Fibroblast of pulmonary artery (primary cell): ENCODE measurements at regions not wholly inside any gene's neighbourhood (a gene's known extent, or its start where the extent isn't known, plus 50 kb on each side); places are given as distances from the start of the nearest gene placed in this dataset.
A peak's percentile ranks its signal among the peaks of the same experiment; 100 is the strongest.

ENCODE experiments used
- DNase-seq: peaks from one replicate; pipeline ENCODE4 v3.0.0-alpha.2; 2010; ENCODE audit warnings: low read depth
- H3K4me3 ChIP-seq: replicated peaks from 2 replicates; pipeline ENCODE4 v1.5.1; 2011; ENCODE audit warnings: low read depth, mild to moderate bottlenecking, control low read depth, low read length, moderate library complexity
- TF ChIP-seq, protein P1 (sequence below): IDR thresholded peaks from 2 replicates; pipeline ENCODE4 v1.5.1; 2011; ENCODE audit warnings: mild to moderate bottlenecking, control low read depth, low read length, inconsistent platforms; ENCODE audit errors: missing control alignments

DNA sequence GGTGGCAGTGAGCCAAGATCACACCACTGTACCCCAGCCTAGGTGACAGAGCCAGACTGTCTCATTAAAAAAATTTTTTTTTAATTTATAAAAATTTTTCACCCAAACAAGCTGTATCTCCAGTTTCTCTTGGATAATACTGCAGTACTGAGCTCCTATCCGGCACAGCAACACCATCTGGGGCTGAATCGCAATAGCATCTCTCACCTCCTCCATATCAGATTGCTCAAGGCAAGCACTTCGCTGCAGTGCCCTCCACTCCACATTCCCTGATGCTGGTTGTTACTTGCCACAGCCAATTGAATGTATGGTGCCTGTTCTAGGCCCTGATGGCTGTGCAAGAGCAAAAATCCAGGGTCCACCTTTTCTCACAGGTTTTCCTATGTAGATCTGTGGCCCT, 69.3 kb upstream of the FAM241A start:
- DNase-seq: no peak
- H3K4me3 ChIP-seq: no peak overlapping the region

DNA sequence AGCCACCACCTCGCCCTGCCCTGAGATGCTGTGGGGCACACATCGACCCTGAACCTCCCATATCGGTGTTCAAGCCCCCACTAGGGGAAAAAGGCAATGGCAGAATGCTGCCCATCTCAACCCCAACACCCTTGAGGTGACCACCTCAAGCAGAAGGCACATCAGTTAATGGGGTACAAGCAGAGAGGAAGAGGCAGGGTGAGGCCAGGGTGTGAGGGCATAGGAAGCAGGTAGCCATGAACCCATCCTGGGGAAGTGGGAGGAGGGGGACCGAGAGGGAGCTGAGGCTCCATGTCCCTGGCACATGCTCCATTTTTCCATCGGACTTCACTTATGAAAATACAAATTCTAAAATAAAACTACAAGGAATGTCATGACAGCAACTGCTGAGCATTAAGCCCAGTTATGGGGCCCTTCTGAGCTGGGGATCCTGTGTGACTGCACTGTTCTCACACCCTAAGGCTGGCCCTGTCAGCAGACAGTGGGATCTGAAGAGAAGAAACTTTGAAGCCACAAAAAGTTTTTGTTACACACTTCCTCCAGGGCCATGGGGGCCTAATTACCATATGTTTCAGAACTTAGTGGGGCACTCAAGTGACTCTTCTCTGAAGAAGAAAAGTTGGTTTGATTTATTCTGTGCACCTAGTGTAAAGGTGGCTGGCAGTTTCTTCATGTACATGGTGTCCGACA, 68.2 kb upstream of the FAM241A start:
- no peak overlapping the region for H3K4me3 ChIP-seq
- no peak for DNase-seq
- TF ChIP-seq, protein P1, sequence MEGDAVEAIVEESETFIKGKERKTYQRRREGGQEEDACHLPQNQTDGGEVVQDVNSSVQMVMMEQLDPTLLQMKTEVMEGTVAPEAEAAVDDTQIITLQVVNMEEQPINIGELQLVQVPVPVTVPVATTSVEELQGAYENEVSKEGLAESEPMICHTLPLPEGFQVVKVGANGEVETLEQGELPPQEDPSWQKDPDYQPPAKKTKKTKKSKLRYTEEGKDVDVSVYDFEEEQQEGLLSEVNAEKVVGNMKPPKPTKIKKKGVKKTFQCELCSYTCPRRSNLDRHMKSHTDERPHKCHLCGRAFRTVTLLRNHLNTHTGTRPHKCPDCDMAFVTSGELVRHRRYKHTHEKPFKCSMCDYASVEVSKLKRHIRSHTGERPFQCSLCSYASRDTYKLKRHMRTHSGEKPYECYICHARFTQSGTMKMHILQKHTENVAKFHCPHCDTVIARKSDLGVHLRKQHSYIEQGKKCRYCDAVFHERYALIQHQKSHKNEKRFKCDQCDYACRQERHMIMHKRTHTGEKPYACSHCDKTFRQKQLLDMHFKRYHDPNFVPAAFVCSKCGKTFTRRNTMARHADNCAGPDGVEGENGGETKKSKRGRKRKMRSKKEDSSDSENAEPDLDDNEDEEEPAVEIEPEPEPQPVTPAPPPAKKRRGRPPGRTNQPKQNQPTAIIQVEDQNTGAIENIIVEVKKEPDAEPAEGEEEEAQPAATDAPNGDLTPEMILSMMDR: no peak

More for the DNA sequence above, 69.3 kb upstream of the FAM241A start:
- TF ChIP-seq, protein P1: no peak

DNA sequence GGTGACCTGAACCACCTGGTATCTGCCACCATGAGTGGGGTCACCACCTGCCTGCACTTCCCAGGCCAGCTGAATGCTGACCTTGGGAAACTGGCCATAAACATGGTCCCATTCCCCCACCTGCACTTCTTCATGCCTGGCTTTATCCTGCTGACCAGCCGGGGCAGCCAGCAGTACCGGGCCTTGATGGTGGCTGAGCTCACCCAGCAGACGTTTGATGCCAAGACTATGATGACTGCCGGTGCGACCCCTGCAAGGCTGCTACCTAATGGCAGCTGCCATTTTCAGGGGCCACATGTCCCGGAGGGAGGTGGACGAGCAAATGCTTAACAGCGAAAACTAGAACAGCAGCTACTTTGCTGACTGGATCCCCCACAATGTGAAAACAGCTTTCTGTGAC, 67.5 kb upstream of the FAM241A start:
- TF ChIP-seq, protein P1: no peak

DNA sequence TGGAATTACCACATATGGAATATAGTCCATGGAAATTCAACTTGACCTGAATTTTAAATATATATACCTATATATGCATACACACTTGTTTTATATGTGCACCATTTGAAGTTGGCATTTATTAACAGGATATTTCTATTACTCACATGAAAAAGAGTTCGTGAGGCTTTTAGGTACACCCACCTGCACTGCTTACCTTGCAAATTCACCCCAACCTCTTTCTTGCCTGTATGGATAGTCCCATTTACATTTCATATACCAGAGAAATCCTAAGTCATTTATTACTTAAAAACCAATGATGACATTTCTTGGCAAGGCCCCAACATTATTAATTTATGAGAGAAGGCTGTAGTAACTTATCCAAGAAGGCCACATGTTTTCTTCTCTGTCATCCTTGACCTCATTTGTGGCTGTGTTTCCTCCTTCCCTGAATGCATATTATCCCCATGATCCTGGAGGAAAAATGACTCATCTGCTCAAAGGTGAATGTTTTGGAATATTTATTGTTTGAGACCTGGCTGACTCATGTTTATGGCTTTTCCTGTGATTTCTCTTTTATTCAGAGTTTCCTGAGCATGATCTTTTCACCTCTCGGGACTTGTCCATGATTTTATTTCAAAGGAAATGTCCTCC, 62.2 kb upstream of the FAM241A start:
- TF ChIP-seq, protein P1: no peak
- no peak overlapping the region for H3K4me3 ChIP-seq
- DNase-seq: peak; percentile 91

More for the DNA sequence above, 67.5 kb upstream of the FAM241A start:
- no peak for DNase-seq
- no peak overlapping the region for H3K4me3 ChIP-seq

DNA sequence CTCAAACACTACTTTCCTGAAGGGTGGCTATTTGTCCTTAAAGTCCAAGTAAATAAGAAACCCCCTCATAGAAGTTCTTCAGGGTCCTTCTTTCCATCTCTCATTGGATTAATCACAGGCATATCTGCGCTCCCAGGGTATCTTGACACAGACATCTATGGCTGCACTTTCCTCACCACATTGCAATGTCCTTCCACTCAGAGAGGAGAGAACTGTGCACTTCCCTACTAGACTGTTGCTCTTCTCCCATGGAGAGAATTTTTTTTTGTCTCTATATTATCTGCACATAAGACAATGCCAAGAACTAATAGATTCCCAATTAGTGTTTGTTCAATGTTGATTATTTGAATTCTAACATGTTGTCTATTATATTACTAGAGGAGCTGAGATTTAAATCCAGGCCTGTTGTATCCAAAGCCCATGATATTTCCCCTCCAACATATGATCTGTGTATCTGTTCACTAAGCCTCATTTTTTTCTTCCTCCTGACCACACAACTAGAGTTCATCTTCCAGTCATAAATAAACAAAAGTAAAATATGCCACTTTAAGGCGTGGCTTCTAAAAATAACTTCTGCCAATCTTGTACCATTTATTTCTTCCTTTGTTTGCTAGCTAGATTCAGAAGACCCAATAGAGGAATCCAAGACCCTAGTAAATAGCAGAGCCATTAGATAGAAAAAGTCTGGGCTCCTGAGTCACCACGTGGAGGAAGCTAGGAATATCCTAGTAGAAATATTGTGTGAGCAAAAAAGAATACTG, 61.5 kb upstream of the FAM241A start:
- no peak overlapping the region for H3K4me3 ChIP-seq
- peak; percentile 17 for DNase-seq
- TF ChIP-seq, protein P1: no peak

DNA sequence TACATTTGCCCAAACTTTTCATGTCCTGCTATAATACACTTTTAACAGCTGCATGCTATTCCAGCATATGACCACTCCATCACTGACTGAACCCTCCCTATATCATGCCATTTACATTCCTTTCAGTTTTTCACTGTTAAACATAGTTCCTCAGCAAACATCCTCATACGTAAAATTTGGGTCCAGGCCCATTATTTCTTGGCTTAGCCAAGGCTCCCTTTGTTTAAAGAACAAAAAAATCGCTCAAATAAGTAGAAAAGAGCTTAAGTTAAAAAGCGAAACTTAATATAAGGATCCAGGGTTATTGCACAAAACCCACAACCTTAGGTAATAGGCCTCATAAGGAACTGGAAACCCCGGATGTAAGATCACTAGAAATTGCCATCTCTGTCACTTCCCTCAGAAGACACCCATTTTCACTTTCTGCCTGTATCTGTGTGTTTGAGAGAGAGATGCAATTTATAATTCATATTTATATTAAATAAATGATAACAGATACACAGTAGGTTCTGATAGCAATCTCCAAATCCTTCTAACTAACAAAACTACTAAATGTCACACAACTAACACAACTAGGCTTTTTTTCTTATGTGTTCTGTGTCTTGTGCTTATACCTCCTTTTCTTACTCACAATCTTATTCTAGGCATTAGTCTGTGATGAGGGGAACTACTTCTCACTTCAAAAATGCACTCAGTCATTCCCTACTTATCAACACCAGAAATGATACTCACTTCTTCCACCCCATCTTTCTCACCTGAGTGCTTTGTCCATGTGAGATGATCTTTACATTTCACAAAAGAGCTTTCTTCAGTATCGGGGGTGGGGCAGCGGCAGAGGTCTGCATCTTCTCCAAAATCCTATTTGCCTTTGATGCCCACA, 59.9 kb upstream of the FAM241A start:
- TF ChIP-seq, protein P1: no peak
- no peak overlapping the region for H3K4me3 ChIP-seq
- DNase-seq: peak; percentile 66
